IMR-90 (cell line): ENCODE measurements at regions not wholly inside any gene's neighbourhood (a gene's known extent, or its start where the extent isn't known, plus 50 kb on each side); places are given as distances from the start of the nearest gene placed in this dataset.

Experiments
- ATAC-seq: fragments of 200-7000 bp; cut with Tn5 transposase; 2 replicates; pipeline ENCODE4 v1.9.1; 2020; ENCODE audit warnings: low read depth, mild to moderate bottlenecking, moderate library complexity
- BruUV-seq: library from RNA; stranded (reverse); fragments of 400-500 nt; replicated peaks from 2 replicates; lab custom pipeline; 2021; lab: Mats Ljungman, UMichigan
- CTCF ChIA-PET: fragments of 300-600 bp; formaldehyde crosslinking; extraction: SDS; loops from one replicate; lab custom pipeline; 2021; ENCODE audit warnings: antibody characterized with exemption; lab: Yijun Ruan, JAX
- POLR2A ChIA-PET: fragments of 300-600 bp; sonication (Branson Sonifier 250); formaldehyde crosslinking; loops from one replicate; lab custom pipeline; 2022; ENCODE audit warnings: antibody characterized with exemption; ENCODE audit not compliant: unreplicated experiment; lab: Charles Lee
- DNase-seq: peaks from one replicate; pipeline ENCODE4 v3.0.0; 2013
- H2AFZ ChIP-seq: replicated peaks from 2 replicates; pipeline ENCODE3; 2013; ENCODE audit warnings: low read length, mild to moderate bottlenecking; ENCODE audit not compliant: poor library complexity
- H2AK5ac ChIP-seq: 2 replicates; pipeline ENCODE4 v1.6.1; 2013; ENCODE audit warnings: low read depth, low read length, inconsistent platforms
- H2AK9ac ChIP-seq: replicated peaks from 2 replicates; pipeline ENCODE3; 2013; ENCODE audit warnings: mild to moderate bottlenecking, low read depth, low read length, moderate library complexity; ENCODE audit not compliant: poor library complexity
- H2BK120ac ChIP-seq: 2 replicates; pipeline ENCODE4 v1.6.1; 2013; ENCODE audit warnings: low read depth, low read length, inconsistent platforms
- H2BK15ac ChIP-seq: 3 replicates; pipeline ENCODE4 v1.6.1; 2013; ENCODE audit warnings: low read depth, low read length, inconsistent platforms
- H2BK20ac ChIP-seq: 2 replicates; pipeline ENCODE4 v1.6.1; 2013; ENCODE audit warnings: low read depth, mild to moderate bottlenecking, inconsistent platforms, low read length, moderate library complexity
- H2BK5ac ChIP-seq: 2 replicates; pipeline ENCODE4 v1.6.1; 2013; ENCODE audit warnings: mild to moderate bottlenecking, low read depth, low read length, inconsistent platforms; ENCODE audit not compliant: poor library complexity, severe bottlenecking
- H3K14ac ChIP-seq: replicated peaks from 2 replicates; pipeline ENCODE4 v1.6.1; 2013; ENCODE audit warnings: low read depth, low read length, inconsistent platforms
- H3K18ac ChIP-seq: 2 replicates; pipeline ENCODE4 v1.6.1; 2013; ENCODE audit warnings: low read depth, low read length, control low read depth
- H3K23ac ChIP-seq: 2 replicates; pipeline ENCODE4 v1.6.1; 2013; ENCODE audit warnings: low read depth, low read length, inconsistent platforms
- H3K27ac ChIP-seq: 2 replicates; pipeline ENCODE4 v1.5.1; 2013; ENCODE audit warnings: mild to moderate bottlenecking, control low read depth, low read length; ENCODE audit not compliant: insufficient read depth
- H3K27me3 ChIP-seq: 2 replicates; pipeline ENCODE4 v1.6.1; 2013; ENCODE audit warnings: low read length; ENCODE audit not compliant: control insufficient read depth, insufficient read depth
- H3K36me3 ChIP-seq: 2 replicates; pipeline ENCODE4 v1.6.1; 2013; ENCODE audit warnings: low read length, mixed read lengths; ENCODE audit not compliant: control insufficient read depth, insufficient read depth
- H3K4ac ChIP-seq: 2 replicates; pipeline ENCODE4 v1.6.1; 2013; ENCODE audit warnings: low read depth, low read length, inconsistent platforms
- H3K4me1 ChIP-seq: 2 replicates; pipeline ENCODE4 v1.6.1; 2013; ENCODE audit warnings: low read length, mixed read lengths; ENCODE audit not compliant: control insufficient read depth, insufficient read depth
- H3K4me2 ChIP-seq: 2 replicates; pipeline ENCODE4 v1.6.1; 2013; ENCODE audit warnings: low read depth, mild to moderate bottlenecking, control low read depth, low read length, moderate library complexity
- H3K4me3 ChIP-seq: 2 replicates; pipeline ENCODE4 v1.5.1; 2013; ENCODE audit warnings: low read depth, mild to moderate bottlenecking, control low read depth, low read length, moderate library complexity; ENCODE audit not compliant: insufficient read depth
- H3K56ac ChIP-seq: 2 replicates; pipeline ENCODE4 v1.6.1; 2013; ENCODE audit warnings: low read length, inconsistent platforms; ENCODE audit not compliant: insufficient read depth; ENCODE audit errors: extremely low read depth
- H3K79me1 ChIP-seq, 2 experiments: 2 replicates each; pipeline ENCODE4 v1.6.1; 2013; ENCODE audit warnings: low read length in 2 of 2, inconsistent platforms in 1 of 2, low read depth in 1 of 2
- H3K9ac ChIP-seq: 2 replicates; pipeline ENCODE4 v1.6.1; 2013; ENCODE audit warnings: low read depth, low read length, control low read depth
- H3K9me1 ChIP-seq: 2 replicates; pipeline ENCODE4 v1.6.1; 2013; ENCODE audit warnings: low read length, inconsistent platforms; ENCODE audit not compliant: insufficient read depth
- H3K9me3 ChIP-seq: 2 replicates; pipeline ENCODE4 v1.6.1; 2013; ENCODE audit warnings: low read length; ENCODE audit not compliant: control insufficient read depth, insufficient read depth
- H4K20me1 ChIP-seq: 2 replicates; pipeline ENCODE4 v1.6.1; 2013; ENCODE audit warnings: low read length, inconsistent platforms; ENCODE audit not compliant: insufficient read depth
- H4K5ac ChIP-seq: 2 replicates; pipeline ENCODE4 v1.6.1; 2013; ENCODE audit warnings: mild to moderate bottlenecking, low read depth, low read length, control low read depth
- H4K8ac ChIP-seq, 2 experiments: 2 replicates each; pipeline ENCODE4 v1.6.1; 2013; ENCODE audit warnings: low read depth in 2 of 2, low read length in 2 of 2, control low read depth in 1 of 2, inconsistent platforms in 1 of 2
- H4K91ac ChIP-seq: 2 replicates; pipeline ENCODE4 v1.6.1; 2013; ENCODE audit warnings: low read depth, low read length, inconsistent platforms; ENCODE audit not compliant: insufficient read depth
- CEBPB ChIP-seq: IDR thresholded peaks from 2 replicates; pipeline ENCODE4 v1.6.1; 2012; ENCODE audit warnings: low read depth, low read length, improper control_type of control experiment
- FOS ChIP-seq: fragments of 150-350 bp; IDR thresholded peaks from 2 replicates; pipeline ENCODE4 v1.6.1; 2016; ENCODE audit warnings: low read depth, low read length
- MAFK ChIP-seq: IDR thresholded peaks from 2 replicates; pipeline ENCODE4 v1.6.1; 2012; ENCODE audit warnings: low read depth, low read length, improper control_type of control experiment
- MAZ ChIP-seq: IDR thresholded peaks from 2 replicates; pipeline ENCODE4 v1.6.1; 2012; ENCODE audit warnings: low read depth, mild to moderate bottlenecking, low read length, improper control_type of control experiment, moderate library complexity, borderline replicate concordance
- MXI1 ChIP-seq: IDR thresholded peaks from 2 replicates; pipeline ENCODE4 v1.6.1; 2012; ENCODE audit warnings: low read depth, mild to moderate bottlenecking, low read length, moderate library complexity, borderline replicate concordance
- RAD21 ChIP-seq: IDR thresholded peaks from 2 replicates; pipeline ENCODE4 v1.6.1; 2012; ENCODE audit warnings: low read length, improper control_type of control experiment
- RFX5 ChIP-seq: IDR thresholded peaks from 2 replicates; pipeline ENCODE4 v1.8.0; 2012; ENCODE audit warnings: low read depth, mild to moderate bottlenecking, low read length, moderate library complexity
- SMC3 ChIP-seq: fragments of 150-350 bp; IDR thresholded peaks from 2 replicates; pipeline ENCODE4 v1.6.1; 2016; ENCODE audit warnings: low read depth, mild to moderate bottlenecking, antibody characterized with exemption, low read length, moderate library complexity
- WGBS, 2 experiments: methylation state at CpG; one replicate each; pipeline versions ENCODE4 v1.1.5 to v1.1.7; 2013; ENCODE audit warnings: missing lambda C conversion rate in 2 of 2; ENCODE audit not compliant: insufficient read length in 1 of 2; ENCODE audit errors: extremely low coverage in 2 of 2; 5-methylcytosine and 5-hydroxymethylcytosine counted together
- dilution Hi-C: fragments of 300-500 bp; cut with HindIII; formaldehyde crosslinking; loops from one replicate; pipeline ENCODE4 v1.14.3; 2018; ENCODE audit warnings: low sequenced_read_pairs; ENCODE audit not compliant: unreplicated experiment
- in situ Hi-C: fragments of 300-500 bp; cut with MboI; formaldehyde crosslinking; loops from 3 replicates; pipeline ENCODE4 v1.14.3; 2019; ENCODE audit warnings: low sequenced_read_pairs, inconsistent platforms, mixed read lengths
- intact Hi-C: fragments of 100-400 bp; cut with micrococcal nuclease; formaldehyde crosslinking; loops from 2 replicates; pipeline ENCODE4 v1.10.0; 2022
- TF ChIP-seq, protein P1 (sequence below): conservative IDR thresholded peaks from 2 replicates; pipeline ENCODE4 v1.5.1; 2012; ENCODE audit warnings: mild to moderate bottlenecking, low read depth, low read length, improper control_type of control experiment
- TF ChIP-seq, protein P2 (sequence below): fragments of 150-350 bp; IDR thresholded peaks from 2 replicates; pipeline ENCODE4 v1.6.1; 2016; ENCODE audit warnings: low read depth, mild to moderate bottlenecking, low read length, moderate library complexity, borderline replicate concordance

GRCh38 chr2:163046615-163047014 is 208.0 kb upstream of the KCNH7 start:
- no peak overlapping the region for H2AK9ac ChIP-seq
- H3K4me3 ChIP-seq = no peak overlapping the region
- H3K4ac ChIP-seq = no peak overlapping the region
- no peak overlapping the region for H2BK5ac ChIP-seq
- H3K9ac ChIP-seq = no peak overlapping the region
- no peak for TF ChIP-seq RFX5
- TF ChIP-seq CEBPB = no peak
- no peak for TF ChIP-seq SMC3
- TF ChIP-seq, protein P1, sequence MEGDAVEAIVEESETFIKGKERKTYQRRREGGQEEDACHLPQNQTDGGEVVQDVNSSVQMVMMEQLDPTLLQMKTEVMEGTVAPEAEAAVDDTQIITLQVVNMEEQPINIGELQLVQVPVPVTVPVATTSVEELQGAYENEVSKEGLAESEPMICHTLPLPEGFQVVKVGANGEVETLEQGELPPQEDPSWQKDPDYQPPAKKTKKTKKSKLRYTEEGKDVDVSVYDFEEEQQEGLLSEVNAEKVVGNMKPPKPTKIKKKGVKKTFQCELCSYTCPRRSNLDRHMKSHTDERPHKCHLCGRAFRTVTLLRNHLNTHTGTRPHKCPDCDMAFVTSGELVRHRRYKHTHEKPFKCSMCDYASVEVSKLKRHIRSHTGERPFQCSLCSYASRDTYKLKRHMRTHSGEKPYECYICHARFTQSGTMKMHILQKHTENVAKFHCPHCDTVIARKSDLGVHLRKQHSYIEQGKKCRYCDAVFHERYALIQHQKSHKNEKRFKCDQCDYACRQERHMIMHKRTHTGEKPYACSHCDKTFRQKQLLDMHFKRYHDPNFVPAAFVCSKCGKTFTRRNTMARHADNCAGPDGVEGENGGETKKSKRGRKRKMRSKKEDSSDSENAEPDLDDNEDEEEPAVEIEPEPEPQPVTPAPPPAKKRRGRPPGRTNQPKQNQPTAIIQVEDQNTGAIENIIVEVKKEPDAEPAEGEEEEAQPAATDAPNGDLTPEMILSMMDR = no peak
- TF ChIP-seq MAZ = no peak
- TF ChIP-seq, protein P2, sequence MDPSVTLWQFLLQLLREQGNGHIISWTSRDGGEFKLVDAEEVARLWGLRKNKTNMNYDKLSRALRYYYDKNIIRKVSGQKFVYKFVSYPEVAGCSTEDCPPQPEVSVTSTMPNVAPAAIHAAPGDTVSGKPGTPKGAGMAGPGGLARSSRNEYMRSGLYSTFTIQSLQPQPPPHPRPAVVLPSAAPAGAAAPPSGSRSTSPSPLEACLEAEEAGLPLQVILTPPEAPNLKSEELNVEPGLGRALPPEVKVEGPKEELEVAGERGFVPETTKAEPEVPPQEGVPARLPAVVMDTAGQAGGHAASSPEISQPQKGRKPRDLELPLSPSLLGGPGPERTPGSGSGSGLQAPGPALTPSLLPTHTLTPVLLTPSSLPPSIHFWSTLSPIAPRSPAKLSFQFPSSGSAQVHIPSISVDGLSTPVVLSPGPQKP = no peak
- no peak for TF ChIP-seq MXI1
- TF ChIP-seq FOS = no peak
- TF ChIP-seq MAFK = no peak
- no peak for TF ChIP-seq RAD21
- H3K9me3 ChIP-seq = peaks cover 2% of the 10 kb centered on the region; the same call in 1 of the 2 replicates
- no peak overlapping the region for H2BK20ac ChIP-seq
- H3K79me1 ChIP-seq = no peaks in the 10 kb centered on the region
- POLR2A ChIA-PET = no interaction called here
- no peak overlapping the region for H3K23ac ChIP-seq
- no TSS peak for BruUV-seq
- H4K8ac ChIP-seq = no peak overlapping the region
- no peak overlapping the region for H3K18ac ChIP-seq
- dilution Hi-C loops = no loop called here
- H2BK120ac ChIP-seq = no peak overlapping the region
- H4K91ac ChIP-seq = no peak overlapping the region
- in situ Hi-C loops = no loop called here
- H3K4me1 ChIP-seq = no peaks in the 10 kb centered on the region
- no peaks in the 10 kb centered on the region for H3K27me3 ChIP-seq
- intact Hi-C loops = no loop called here
- H2AK5ac ChIP-seq = no peak overlapping the region
- H2AFZ ChIP-seq = no peak overlapping the region
- H3K36me3 ChIP-seq = no peaks in the 10 kb centered on the region
- H3K9me1 ChIP-seq = no peaks in the 10 kb centered on the region
- H3K56ac ChIP-seq = no peak overlapping the region
- no peak overlapping the region for H3K14ac ChIP-seq
- WGBS, 2 experiments = no CpG with 5 or more reads among the region's 2 CpGs
- H4K5ac ChIP-seq = no peak overlapping the region
- H3K27ac ChIP-seq = no peak overlapping the region
- CTCF ChIA-PET = interaction anchor here (1.0 kb wide), 1 partner anchor 56 kb away, joined by 3 read pairs; no protein-coding TSS in a partner anchor
- H4K20me1 ChIP-seq = no peaks in the 10 kb centered on the region
- no peak overlapping the region for H3K4me2 ChIP-seq
- no peak for ATAC-seq
- H2BK15ac ChIP-seq = no peak overlapping the region
- no peak for DNase-seq
